ENCODE measurements at regions not wholly inside any gene's neighbourhood (a gene's known extent, or its start where the extent isn't known, plus 50 kb on each side); places are given as distances from the start of the nearest gene placed in this dataset.

DNA sequence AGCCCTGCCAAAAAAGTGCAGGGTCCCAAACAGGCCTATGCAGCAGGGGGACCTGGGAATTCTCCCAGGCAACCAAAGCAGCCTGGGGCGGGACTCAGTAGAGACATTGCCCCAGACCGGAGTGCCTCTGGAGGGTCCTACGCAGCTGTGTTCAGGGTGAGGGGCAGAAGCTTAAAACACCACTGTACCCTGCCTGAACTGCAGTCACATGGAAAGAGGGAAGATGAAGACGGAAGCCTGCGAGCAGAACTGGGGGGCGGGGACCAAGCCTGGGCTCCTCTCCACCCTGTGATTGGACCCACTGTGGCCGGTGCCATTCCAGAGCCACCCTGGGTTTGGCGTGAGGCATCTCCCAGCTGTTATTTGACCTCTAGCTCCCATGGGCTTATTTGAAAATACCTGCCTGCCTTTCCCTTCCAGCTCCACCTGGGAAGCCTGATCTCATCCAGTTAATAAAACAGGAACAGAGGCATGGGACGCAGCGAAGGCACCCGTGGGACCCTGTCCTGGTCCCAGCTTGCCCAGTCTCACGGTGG, 183.1 kb downstream of the SMAD2 start:
- TF ChIP-seq, protein P1, sequence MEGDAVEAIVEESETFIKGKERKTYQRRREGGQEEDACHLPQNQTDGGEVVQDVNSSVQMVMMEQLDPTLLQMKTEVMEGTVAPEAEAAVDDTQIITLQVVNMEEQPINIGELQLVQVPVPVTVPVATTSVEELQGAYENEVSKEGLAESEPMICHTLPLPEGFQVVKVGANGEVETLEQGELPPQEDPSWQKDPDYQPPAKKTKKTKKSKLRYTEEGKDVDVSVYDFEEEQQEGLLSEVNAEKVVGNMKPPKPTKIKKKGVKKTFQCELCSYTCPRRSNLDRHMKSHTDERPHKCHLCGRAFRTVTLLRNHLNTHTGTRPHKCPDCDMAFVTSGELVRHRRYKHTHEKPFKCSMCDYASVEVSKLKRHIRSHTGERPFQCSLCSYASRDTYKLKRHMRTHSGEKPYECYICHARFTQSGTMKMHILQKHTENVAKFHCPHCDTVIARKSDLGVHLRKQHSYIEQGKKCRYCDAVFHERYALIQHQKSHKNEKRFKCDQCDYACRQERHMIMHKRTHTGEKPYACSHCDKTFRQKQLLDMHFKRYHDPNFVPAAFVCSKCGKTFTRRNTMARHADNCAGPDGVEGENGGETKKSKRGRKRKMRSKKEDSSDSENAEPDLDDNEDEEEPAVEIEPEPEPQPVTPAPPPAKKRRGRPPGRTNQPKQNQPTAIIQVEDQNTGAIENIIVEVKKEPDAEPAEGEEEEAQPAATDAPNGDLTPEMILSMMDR (IDR thresholded peaks at IDR 0.05), result no peak
- TF ChIP-seq POLR2A (IDR thresholded peaks at IDR 0.05), result no peak
- TF ChIP-seq POLR2AphosphoS5 (IDR thresholded peaks at IDR 0.05; ENCODE audit: insufficient read depth in 1 of 2, low read depth in 1 of 2), result no peak

Measured in vagina (tissue), 2 donors.